GM19025 (cell line): ENCODE measurements at regions not wholly inside any gene's neighbourhood (a gene's known extent, or its start where the extent isn't known, plus 50 kb on each side); places are given as distances from the start of the nearest gene placed in this dataset.
"Not testable (repeated sequence)": the region's sequence is repeated elsewhere in the genome, so short reads cannot be mapped to it uniquely, and the experiment has no call there.

Experiments
- ATAC-seq: cut with Tn5 transposase; IDR thresholded peaks from one replicate; pipeline ENCODE4 v1.9.1; 2021; ENCODE audit warnings: mild to moderate bottlenecking, low read depth, moderate library complexity; ENCODE audit not compliant: unreplicated experiment

GRCh38 chr2:12014088-12014960, 267.9 kb downstream of the LPIN1 start:
- no peak for ATAC-seq

- no peak for ATAC-seq
These were observed 271.2 kb downstream of the LPIN1 start for GRCh38 chr2:12017499-12018157.

GRCh38 chr2:12018726-12019125, 272.3 kb downstream of the LPIN1 start:
- not testable (repeated sequence) for ATAC-seq

GRCh38 chr2:12020833-12021469, 274.5 kb downstream of the LPIN1 start:
- ATAC-seq = no peak

GRCh38 chr2:12024197-12024907, 277.9 kb downstream of the LPIN1 start:
- ATAC-seq = not testable (repeated sequence)

- no peak for ATAC-seq
These were observed 280.7 kb downstream of the LPIN1 start for GRCh38 chr2:12027136-12027535.

- ATAC-seq = no peak
These were observed 285.4 kb downstream of the LPIN1 start for GRCh38 chr2:12031866-12032265.

- ATAC-seq = no peak
These were observed 286.0 kb downstream of the LPIN1 start for GRCh38 chr2:12032398-12032797.

- ATAC-seq = no peak
These were observed 286.5 kb downstream of the LPIN1 start for GRCh38 chr2:12032975-12033374.

GRCh38 chr2:12033494-12033893, 287.1 kb downstream of the LPIN1 start:
- ATAC-seq = no peak

- no peak for ATAC-seq
These were observed 287.9 kb downstream of the LPIN1 start for GRCh38 chr2:12034382-12034781.

- no peak for ATAC-seq
These were observed 288.7 kb downstream of the LPIN1 start for GRCh38 chr2:12035029-12035720.

GRCh38 chr2:12035956-12036639, 289.7 kb downstream of the LPIN1 start:
- no peak for ATAC-seq

GRCh38 chr2:12036640-12036983, 290.2 kb downstream of the LPIN1 start:
- ATAC-seq = no peak

GRCh38 chr2:12037301-12037700, 290.9 kb downstream of the LPIN1 start:
- ATAC-seq = no peak

- ATAC-seq = no peak
These were observed 294.8 kb downstream of the LPIN1 start for GRCh38 chr2:12041236-12041635.

- no peak for ATAC-seq
These were observed 296.7 kb downstream of the LPIN1 start for GRCh38 chr2:12043131-12043530.

- peak; percentile 45 for ATAC-seq
These were observed 298.4 kb downstream of the LPIN1 start for GRCh38 chr2:12044857-12045256.

GRCh38 chr2:12045864-12046291, 299.4 kb downstream of the LPIN1 start:
- peak; percentile 58 for ATAC-seq

GRCh38 chr2:12046641-12047040, 300.2 kb downstream of the LPIN1 start:
- no peak for ATAC-seq
